ENCODE measurements at regions not wholly inside any gene's neighbourhood (a gene's known extent, or its start where the extent isn't known, plus 50 kb on each side); places are given as distances from the start of the nearest gene placed in this dataset.

GRCh38 chr2:144331674-144332355, 188.1 kb downstream of the ZEB2 start (continued):
- no peak for TF ChIP-seq REST (IDR thresholded peaks at IDR 0.05; ENCODE audit: borderline replicate concordance)
- peak; percentile 64; the same call in 1 of the 2 replicates for TF ChIP-seq REST (CRISPR knock-in tag; IDR thresholded peaks at IDR 0.05; ENCODE audit: low read depth)
- TF ChIP-seq EP400 (IDR thresholded peaks at IDR 0.05), result peak; percentile 69
- TF ChIP-seq ZKSCAN3 (CRISPR knock-in tag; IDR thresholded peaks at IDR 0.05), result no peak
- no peak for TF ChIP-seq ATF4 (CRISPR knock-in tag; IDR thresholded peaks at IDR 0.05)
- TF ChIP-seq ILF3 (IDR thresholded peaks at IDR 0.05; ENCODE audit: borderline replicate concordance), result no peak
- TF ChIP-seq GATAD2B (IDR thresholded peaks at IDR 0.05; ENCODE audit: borderline replicate concordance), result no peak
- 0 out of 2 replicates have a peak, but pooled peaks have one; percentile 22 for TF ChIP-seq HMGXB4 (CRISPR knock-in tag; IDR thresholded peaks at IDR 0.05)
- no peak for TF ChIP-seq TCF3 (CRISPR knock-in tag; IDR thresholded peaks at IDR 0.05)
- peak; percentile 81 to 85 for TF ChIP-seq NRF1 (conservative IDR thresholded peaks at IDR 0.05 in 1 of 2, IDR thresholded peaks at IDR 0.05 in 1 of 2)
- TF ChIP-seq ZNF277 (CRISPR knock-in tag; IDR thresholded peaks at IDR 0.05; ENCODE audit: borderline replicate concordance), result no peak
- TF ChIP-seq PHTF2 (CRISPR knock-in tag; IDR thresholded peaks at IDR 0.05), result no peak
- TF ChIP-seq CBX8 (IDR thresholded peaks at IDR 0.05; ENCODE audit: borderline replicate concordance, extremely low read depth, low read depth, low read length, poor library complexity, severe bottlenecking), result no peak
- TF ChIP-seq PRMT5 (CRISPR knock-in tag; IDR thresholded peaks at IDR 0.05), result no peak
- TF ChIP-seq ERF (CRISPR knock-in tag; IDR thresholded peaks at IDR 0.05), result 0 out of 2 replicates have a peak, but pooled peaks have one; percentile 66
